PC-9 (cell line): ENCODE measurements at regions not wholly inside any gene's neighbourhood (a gene's known extent, or its start where the extent isn't known, plus 50 kb on each side); places are given as distances from the start of the nearest gene placed in this dataset.

Experiments used
- CTCF ChIP-seq: fragments of 200-600 bp; sonication (generic); conservative IDR thresholded peaks from 2 replicates; pipeline ENCODE4 v1.6.1; 2017; ENCODE audit warnings: mixed run types, antibody characterized with exemption, mild to moderate bottlenecking, moderate library complexity
- EZH2 ChIP-seq: fragments of 200-600 bp; sonication (generic); IDR thresholded peaks from 2 replicates; pipeline ENCODE4 v1.8.0; 2017; ENCODE audit warnings: antibody characterized with exemption, low read depth

- TF ChIP-seq CTCF (no peak), EZH2 (no peak)
These were observed 199.2 kb downstream of the MN1 start for GRCh38 chr22:27602390-27602789.
